GM18499 (cell line): ENCODE measurements at regions not wholly inside any gene's neighbourhood (a gene's known extent, or its start where the extent isn't known, plus 50 kb on each side); places are given as distances from the start of the nearest gene placed in this dataset.
"Not testable (repeated sequence)": the region's sequence is repeated elsewhere in the genome, so short reads cannot be mapped to it uniquely, and the experiment has no call there.

Experiments
- ATAC-seq: cut with Tn5 transposase; IDR thresholded peaks from one replicate; pipeline ENCODE4 v1.9.1; 2021; ENCODE audit warnings: moderate number of reproducible peaks; ENCODE audit not compliant: insufficient read depth, unreplicated experiment

- ATAC-seq: no peak
Measured at GRCh38 chr15:39512643-39513042, 68.2 kb upstream of the THBS1 start.

GRCh38 chr15:39513936-39514335 lies 66.9 kb upstream of the THBS1 start:
- no peak for ATAC-seq

- no peak for ATAC-seq
Measured at GRCh38 chr15:39514933-39515332, 65.9 kb upstream of the THBS1 start.

- no peak for ATAC-seq
Measured at GRCh38 chr15:39515765-39516164, 65.1 kb upstream of the THBS1 start.

GRCh38 chr15:39517122-39517855 lies 63.6 kb upstream of the THBS1 start:
- ATAC-seq: no peak

- not testable (repeated sequence) for ATAC-seq
Measured at GRCh38 chr15:39523968-39524367, 56.9 kb upstream of the THBS1 start.

- ATAC-seq: no peak
Measured at GRCh38 chr15:39529457-39529856, 51.4 kb upstream of the THBS1 start.

GRCh38 chr15:39530480-39531342 lies 50.2 kb upstream of the THBS1 start:
- no peak for ATAC-seq
